ENCODE measurements at regions not wholly inside any gene's neighbourhood (a gene's known extent, or its start where the extent isn't known, plus 50 kb on each side); places are given as distances from the start of the nearest gene placed in this dataset.
"Not testable (repeated sequence)": the region's sequence is repeated elsewhere in the genome, so short reads cannot be mapped to it uniquely, and the experiment has no call there.

DNA sequence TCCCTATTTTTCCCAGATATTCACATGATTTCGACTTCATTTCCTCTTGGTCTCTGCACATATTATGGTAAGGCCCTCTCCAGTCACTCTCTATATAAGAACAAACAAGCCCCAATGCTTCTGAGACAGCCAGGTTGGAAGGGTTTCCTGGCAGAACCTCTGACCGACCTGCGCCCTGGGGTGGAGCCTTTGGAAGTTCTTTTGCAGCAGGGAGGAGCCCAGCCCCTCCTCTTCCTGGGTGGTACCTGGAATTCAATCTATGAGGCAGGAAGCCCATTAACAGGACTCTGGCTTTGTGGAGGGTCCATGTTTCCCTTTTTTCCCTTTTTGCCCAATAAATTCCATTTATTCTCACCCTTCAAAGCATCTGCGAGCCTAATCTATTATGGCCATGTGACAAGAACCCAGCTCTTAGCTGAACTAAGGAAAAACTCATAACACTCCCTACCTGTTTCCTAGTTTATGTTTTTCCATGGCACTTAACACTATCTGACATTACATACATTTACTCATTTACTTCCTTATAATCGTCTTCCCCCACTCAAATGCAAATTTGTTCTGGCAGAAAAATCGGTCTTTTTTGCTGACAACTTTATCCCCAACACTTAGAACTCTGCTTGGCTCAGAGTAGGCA lies 92.5 kb upstream of the FRMD4A start:
- FAIRE-seq, result no peak

- no peak for FAIRE-seq
These were observed 91.7 kb upstream of the FRMD4A start for GRCh38 chr10:14422431-14422830.

GRCh38 chr10:14421941-14422340 lies 91.2 kb upstream of the FRMD4A start:
- FAIRE-seq, result no peak

- not testable (repeated sequence) for FAIRE-seq
These were observed 86.6 kb upstream of the FRMD4A start for GRCh38 chr10:14417336-14417735.

DNA sequence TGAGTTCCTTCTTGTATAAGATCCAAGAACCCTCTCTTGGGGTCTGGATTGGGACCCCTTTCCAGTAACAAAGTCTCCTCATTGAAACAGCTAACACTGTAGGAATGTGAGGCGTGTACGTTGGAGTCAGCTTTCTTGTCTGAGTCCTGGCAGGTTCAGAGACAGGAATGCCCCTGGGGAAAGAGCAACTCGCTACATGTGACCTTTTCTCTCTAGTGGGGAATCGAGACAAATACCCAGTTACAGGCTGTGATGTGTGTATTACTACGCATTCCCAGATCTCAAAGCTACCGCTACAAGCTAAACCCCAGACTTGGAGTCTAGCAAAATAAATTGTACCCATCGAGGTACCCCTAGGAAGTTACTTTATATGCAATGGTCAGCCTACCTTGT lies 85.6 kb upstream of the FRMD4A start:
- no peak for FAIRE-seq

DNA sequence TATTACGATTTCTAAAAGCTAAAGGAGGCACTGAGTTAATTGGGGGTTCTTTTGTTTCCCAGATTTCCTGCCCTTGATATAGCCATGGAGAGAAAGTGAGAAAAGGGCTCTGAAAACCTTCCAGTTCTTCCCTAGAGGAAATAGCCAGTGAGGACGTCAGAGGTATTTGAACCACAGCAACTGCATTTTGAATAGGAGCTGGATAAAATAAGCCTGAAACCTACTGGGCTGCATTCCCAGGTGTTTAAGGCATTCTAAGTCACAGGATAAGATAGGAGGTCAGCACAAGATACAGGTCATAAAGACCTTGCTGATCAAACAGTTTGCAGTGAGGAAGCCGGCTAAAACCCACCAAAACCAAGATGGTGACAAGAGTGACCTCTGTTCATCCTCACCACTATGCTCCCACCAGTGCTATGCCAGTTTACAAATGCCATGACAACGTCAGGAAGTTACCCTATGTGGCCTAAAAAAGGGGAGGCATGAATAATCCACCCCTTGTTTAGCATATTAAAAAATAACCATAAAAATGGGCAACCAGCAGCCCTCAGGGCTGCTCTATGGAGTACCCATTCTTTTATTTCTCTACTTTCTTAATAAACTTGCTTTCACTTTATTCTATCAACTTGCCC lies 85.1 kb upstream of the FRMD4A start:
- no peak for FAIRE-seq

DNA sequence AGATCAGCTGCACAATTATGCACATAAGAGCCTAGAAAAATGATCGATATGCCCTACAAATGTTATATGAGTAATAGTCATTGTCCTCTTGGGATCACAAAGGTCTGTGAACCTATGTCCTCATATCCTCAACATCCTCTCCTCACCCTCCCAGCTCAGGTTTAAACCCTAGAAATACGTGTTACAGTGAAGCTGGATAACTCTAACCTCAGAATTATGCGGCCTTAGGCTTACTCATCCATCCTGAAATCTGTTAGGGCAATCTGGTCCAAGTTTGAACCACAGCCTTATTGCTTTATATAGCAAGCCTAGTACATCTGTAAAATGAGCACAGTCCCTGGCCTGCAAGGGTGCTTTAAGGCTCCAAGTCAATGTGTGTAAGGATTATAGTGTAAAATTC lies 84.2 kb upstream of the FRMD4A start:
- no peak for FAIRE-seq

DNA sequence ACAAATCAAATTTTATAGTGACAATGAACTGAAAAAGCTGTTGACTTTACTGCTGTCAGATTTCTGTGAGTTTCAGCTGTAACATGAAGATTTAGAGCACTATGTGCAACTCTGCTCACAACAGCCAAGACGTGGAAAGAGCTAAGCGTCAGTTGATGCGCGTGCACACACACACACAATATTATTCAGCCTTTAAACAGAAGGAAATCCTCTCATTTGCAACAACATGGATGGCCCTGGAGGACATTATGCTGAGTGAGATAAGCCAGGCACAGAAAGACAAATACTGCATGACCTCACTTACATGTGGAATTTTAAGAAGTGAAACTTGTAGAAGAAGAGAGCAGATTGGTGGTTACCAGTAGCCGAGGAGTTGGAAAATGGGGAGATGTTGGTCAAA lies 82.8 kb upstream of the FRMD4A start:
- FAIRE-seq, result no peak

DNA sequence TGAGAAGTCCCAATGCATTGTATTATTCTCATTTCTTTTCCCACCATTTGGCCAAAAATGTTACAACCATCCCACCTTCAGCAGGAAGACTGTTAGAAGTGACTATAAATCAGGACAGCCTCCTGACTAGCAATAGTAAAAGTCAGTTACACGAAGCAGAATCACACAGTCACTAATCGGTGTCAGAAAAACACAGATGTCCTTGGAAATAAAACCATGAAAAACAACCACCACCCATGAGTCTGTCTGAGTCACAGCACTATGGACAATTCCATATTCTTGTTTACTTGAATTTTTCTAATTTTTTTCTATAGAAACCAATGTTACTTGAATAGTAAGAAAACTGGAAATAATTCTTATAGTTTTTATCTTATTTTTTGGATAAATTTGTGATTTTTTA lies 81.9 kb upstream of the FRMD4A start:
- no peak for FAIRE-seq

- no peak for FAIRE-seq
These were observed 79.2 kb upstream of the FRMD4A start for GRCh38 chr10:14409856-14410458.

GRCh38 chr10:14409247-14409646 lies 78.5 kb upstream of the FRMD4A start:
- no peak for FAIRE-seq

DNA sequence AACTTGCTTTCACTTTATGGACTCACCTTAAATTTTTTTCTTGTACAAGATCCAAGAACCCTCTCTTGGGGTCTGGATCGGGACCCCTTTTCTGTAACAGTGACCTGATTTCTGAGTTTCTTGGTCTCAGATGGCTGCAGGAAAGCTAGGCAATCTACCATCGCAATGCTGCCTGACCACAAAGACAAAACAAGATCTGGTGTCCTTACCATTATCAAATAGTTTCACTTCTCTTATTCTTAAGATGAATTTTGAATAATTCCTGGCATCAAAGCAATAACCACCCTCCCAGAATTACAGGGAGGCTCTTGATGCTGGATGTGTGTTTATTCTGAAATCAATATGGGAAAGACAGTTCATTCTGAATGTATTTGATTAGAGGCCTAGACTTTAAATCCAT lies 77.4 kb upstream of the FRMD4A start:
- FAIRE-seq, result no peak

- FAIRE-seq, result no peak
These were observed 76.8 kb upstream of the FRMD4A start for GRCh38 chr10:14407567-14407966.

- peak; percentile 61 for FAIRE-seq
These were observed 74.6 kb upstream of the FRMD4A start for GRCh38 chr10:14405076-14406065.

GRCh38 chr10:14403881-14404623 lies 73.3 kb upstream of the FRMD4A start:
- FAIRE-seq, result no peak

DNA sequence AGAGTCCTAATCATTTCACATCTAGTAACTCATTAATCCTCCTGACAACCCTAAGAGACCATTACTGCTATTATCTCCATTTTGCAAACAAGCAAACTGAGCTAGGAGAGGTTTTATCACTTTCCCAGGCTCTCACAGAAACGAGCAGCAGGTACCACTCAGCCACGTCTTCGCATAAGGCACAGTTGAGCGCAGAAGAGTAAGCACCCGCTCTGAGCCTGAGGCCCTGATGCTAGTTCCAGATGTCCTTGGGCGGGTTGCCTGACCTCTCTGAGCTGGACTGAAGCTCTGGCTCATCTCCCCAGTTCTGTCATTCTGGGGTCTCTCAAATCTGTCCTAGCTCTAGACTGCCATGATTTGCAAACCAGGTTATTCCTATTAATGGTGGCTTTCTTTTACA lies 72.6 kb upstream of the FRMD4A start:
- no peak for FAIRE-seq

DNA sequence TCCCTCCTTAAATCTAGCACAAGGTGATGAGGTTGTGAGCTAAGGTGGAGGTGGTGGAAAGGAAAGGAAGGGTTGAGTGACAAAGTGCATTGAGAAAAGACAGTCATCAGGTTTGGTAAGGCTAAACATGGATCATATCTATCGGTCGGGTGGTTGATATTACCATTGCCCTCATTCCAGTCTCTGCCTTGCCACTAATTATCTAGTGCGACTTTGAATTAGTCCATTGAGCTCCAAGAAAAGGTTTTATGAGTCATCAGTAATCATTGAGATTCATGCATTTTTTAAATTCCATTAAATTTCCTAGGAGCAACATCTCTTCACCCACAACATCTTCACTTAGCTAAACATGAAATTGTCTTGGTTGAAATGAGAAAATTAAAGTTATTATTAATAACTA lies 68.9 kb upstream of the FRMD4A start:
- no peak for FAIRE-seq

- no peak for FAIRE-seq
These were observed 66.3 kb upstream of the FRMD4A start for GRCh38 chr10:14397066-14397465.

DNA sequence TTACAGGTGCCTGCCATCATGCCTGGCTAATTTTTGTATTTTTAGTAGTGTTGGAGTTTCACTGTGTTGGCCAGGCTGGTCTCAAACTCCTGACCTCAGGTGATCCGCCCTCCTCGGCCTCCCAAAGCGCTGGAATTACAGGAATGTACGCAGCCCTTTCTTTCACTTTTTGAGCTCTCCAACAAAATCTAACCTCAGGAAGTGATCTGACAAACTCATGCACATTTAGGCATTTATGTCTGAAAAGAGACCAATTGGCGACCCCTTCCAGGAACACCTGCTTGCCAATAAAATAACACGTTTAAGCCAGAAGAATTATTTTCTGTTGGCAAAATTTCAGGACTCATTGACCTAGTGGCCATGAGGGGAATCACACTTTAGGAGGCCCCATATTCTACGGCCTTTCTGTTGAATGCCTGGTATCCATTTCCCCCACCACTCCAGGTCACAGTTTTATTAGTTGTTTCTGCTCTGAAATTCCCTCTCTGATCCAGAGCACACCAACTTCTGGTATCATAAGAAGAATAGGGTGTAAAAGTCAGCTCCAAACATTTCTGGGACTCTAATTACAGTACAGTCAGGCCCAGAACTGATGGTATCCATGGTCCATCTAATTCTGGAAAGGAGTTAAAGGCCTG lies 65.8 kb upstream of the FRMD4A start:
- FAIRE-seq, result no peak

DNA sequence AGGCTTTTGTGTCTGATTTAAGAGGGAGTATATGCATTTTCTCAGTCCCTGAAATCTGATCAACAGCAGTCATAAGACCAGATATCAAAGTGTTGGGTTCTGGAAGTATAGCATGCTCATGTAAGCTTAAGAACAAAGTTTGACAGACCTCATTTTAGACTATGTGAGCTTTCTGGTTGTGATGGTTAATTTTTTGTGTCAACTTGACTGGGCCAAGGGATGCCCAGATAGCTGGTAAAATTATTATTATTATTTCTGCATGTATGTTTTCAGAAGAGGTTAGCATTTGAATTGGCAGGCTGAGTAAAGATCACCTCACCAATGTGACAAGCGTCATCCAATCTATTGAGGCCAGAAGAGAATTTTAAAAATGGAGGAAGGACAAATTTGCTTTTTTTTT lies 63.5 kb upstream of the FRMD4A start:
- FAIRE-seq, result no peak

- no peak for FAIRE-seq
These were observed 60.6 kb upstream of the FRMD4A start for GRCh38 chr10:14391342-14391741.

DNA sequence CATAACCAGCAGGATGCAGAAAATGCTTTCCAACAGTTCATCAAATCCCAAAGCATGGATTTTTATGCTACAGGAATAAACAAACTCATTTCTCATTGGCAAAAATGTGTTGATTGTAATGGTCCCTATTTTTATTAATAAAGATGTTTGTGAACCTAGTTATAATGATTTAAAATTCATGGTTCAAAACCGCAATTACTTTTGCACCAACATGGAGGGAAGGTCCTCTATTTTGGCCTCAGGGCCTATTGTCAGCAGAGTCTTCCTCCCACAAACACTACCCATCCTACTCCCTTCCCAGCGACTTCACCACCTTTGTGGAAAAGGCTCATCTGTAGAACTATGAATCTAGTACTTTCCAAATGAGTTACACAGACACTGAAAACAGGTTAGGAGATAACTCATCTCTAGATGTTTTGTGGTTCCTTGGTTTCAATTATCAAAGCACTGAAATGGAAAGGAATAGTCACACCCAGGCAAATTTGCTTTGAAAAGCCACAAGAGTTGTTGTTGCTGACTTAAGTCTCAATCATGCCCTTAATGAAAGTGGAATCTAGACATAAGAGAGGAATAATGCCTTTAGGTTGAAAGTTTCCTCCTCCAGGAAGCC lies 59.4 kb upstream of the FRMD4A start:
- no peak for FAIRE-seq
